ENCODE measurements at regions not wholly inside any gene's neighbourhood (a gene's known extent, or its start where the extent isn't known, plus 50 kb on each side); places are given as distances from the start of the nearest gene placed in this dataset.

- Histone ChIP-seq H3K27me3 (ENCODE audit: control insufficient read depth, insufficient read depth, low read length) (no peaks in the 10 kb centered on the region), H3K9ac (ENCODE audit: low read length in 3 of 3) (no peak overlapping the region), H3K27ac (ENCODE audit: low read depth in 2 of 2, low read length in 2 of 2) (no peak overlapping the region), H3K36me3 (ENCODE audit: control insufficient read depth in 2 of 3, insufficient read depth in 3 of 3, low read length in 3 of 3) (no peaks in the 10 kb centered on the region), H3K9me3 (ENCODE audit: control insufficient read depth in 2 of 3, insufficient read depth in 1 of 3, low read length in 3 of 3) (no peaks in the 10 kb centered on the region), H3K4me1 (ENCODE audit: control insufficient read depth in 2 of 3, insufficient read depth in 2 of 3, low read depth in 1 of 3, low read length in 3 of 3) (no peaks in the 10 kb centered on the region), H3K4me3 (ENCODE audit: low read length in 3 of 3) (no peak overlapping the region)
- FAIRE-seq: no peak
- intact Hi-C loops (cut with DNase I): no loop called here
- TF ChIP-seq CTCF (IDR thresholded peaks at IDR 0.05; ENCODE audit: borderline replicate concordance, extremely low read depth, insufficient read depth): no peak
- peak in 2 of 5 donors; percentile 7 to 14 for DNase-seq
Observed at GRCh38 chr4:123747016-123747415, 350.4 kb downstream of the SPRY1 start.

- no peak overlapping the region for H3K27ac ChIP-seq (ENCODE audit: low read depth in 2 of 2, low read length in 2 of 2)
- H3K9ac ChIP-seq (ENCODE audit: low read length in 3 of 3): no peak overlapping the region
- H3K9me3 ChIP-seq (ENCODE audit: control insufficient read depth in 2 of 3, insufficient read depth in 1 of 3, low read length in 3 of 3): no peaks in the 10 kb centered on the region
- TF ChIP-seq CTCF (IDR thresholded peaks at IDR 0.05; ENCODE audit: borderline replicate concordance, extremely low read depth, insufficient read depth): no peak
- intact Hi-C loops (cut with DNase I): no loop called here
- H3K27me3 ChIP-seq (ENCODE audit: control insufficient read depth, insufficient read depth, low read length): no peaks in the 10 kb centered on the region
- FAIRE-seq: no peak
- H3K4me1 ChIP-seq (ENCODE audit: control insufficient read depth in 2 of 3, insufficient read depth in 2 of 3, low read depth in 1 of 3, low read length in 3 of 3): no peaks in the 10 kb centered on the region
- no peak for DNase-seq
- no peak overlapping the region for H3K4me3 ChIP-seq (ENCODE audit: low read length in 3 of 3)
- H3K36me3 ChIP-seq (ENCODE audit: control insufficient read depth in 2 of 3, insufficient read depth in 3 of 3, low read length in 3 of 3): no peaks in the 10 kb centered on the region
Observed at GRCh38 chr4:123748806-123749205, 352.2 kb downstream of the SPRY1 start.

GRCh38 chr4:123749383-123749782 is 352.8 kb downstream of the SPRY1 start:
- H3K9me3 ChIP-seq (ENCODE audit: control insufficient read depth in 2 of 3, insufficient read depth in 1 of 3, low read length in 3 of 3): no peaks in the 10 kb centered on the region
- FAIRE-seq (no peak), DNase-seq (peak in 2 of 5 donors; percentile 14 to 66)
- no peaks in the 10 kb centered on the region for H3K36me3 ChIP-seq (ENCODE audit: control insufficient read depth in 2 of 3, insufficient read depth in 3 of 3, low read length in 3 of 3)
- no peak for TF ChIP-seq CTCF (IDR thresholded peaks at IDR 0.05; ENCODE audit: borderline replicate concordance, extremely low read depth, insufficient read depth)
- H3K27ac ChIP-seq (ENCODE audit: low read depth in 2 of 2, low read length in 2 of 2): peak overlapping the region; percentile 20 to 44
- H3K4me3 ChIP-seq (ENCODE audit: low read length in 3 of 3): no peak overlapping the region
- intact Hi-C loops (cut with DNase I): no loop called here
- no peak overlapping the region for H3K9ac ChIP-seq (ENCODE audit: low read length in 3 of 3)
- H3K4me1 ChIP-seq (ENCODE audit: control insufficient read depth in 2 of 3, insufficient read depth in 2 of 3, low read depth in 1 of 3, low read length in 3 of 3): no peaks in the 10 kb centered on the region
- H3K27me3 ChIP-seq (ENCODE audit: control insufficient read depth, insufficient read depth, low read length): no peaks in the 10 kb centered on the region

- H3K9me3 ChIP-seq (ENCODE audit: control insufficient read depth in 2 of 3, insufficient read depth in 1 of 3, low read length in 3 of 3): no peaks in the 10 kb centered on the region
- H3K36me3 ChIP-seq (ENCODE audit: control insufficient read depth in 2 of 3, insufficient read depth in 3 of 3, low read length in 3 of 3): no peaks in the 10 kb centered on the region
- no peaks in the 10 kb centered on the region for H3K4me1 ChIP-seq (ENCODE audit: control insufficient read depth in 2 of 3, insufficient read depth in 2 of 3, low read depth in 1 of 3, low read length in 3 of 3)
- peak overlapping the region in 1 of 2 donors; percentile 41 for H3K27ac ChIP-seq (ENCODE audit: low read depth in 2 of 2, low read length in 2 of 2)
- H3K4me3 ChIP-seq (ENCODE audit: low read length in 3 of 3): no peak overlapping the region
- intact Hi-C loops (cut with DNase I): no loop called here
- no peak for FAIRE-seq
- peak in 4 of 5 donors; percentile 46 to 75 (median 66) for DNase-seq
- H3K27me3 ChIP-seq (ENCODE audit: control insufficient read depth, insufficient read depth, low read length): no peaks in the 10 kb centered on the region
- no peak overlapping the region for H3K9ac ChIP-seq (ENCODE audit: low read length in 3 of 3)
- TF ChIP-seq CTCF (IDR thresholded peaks at IDR 0.05; ENCODE audit: borderline replicate concordance, extremely low read depth, insufficient read depth): no peak
Observed at GRCh38 chr4:123750044-123750443, 353.4 kb downstream of the SPRY1 start.
